NAMALWA (cell line): ENCODE measurements at regions not wholly inside any gene's neighbourhood (a gene's known extent, or its start where the extent isn't known, plus 50 kb on each side); places are given as distances from the start of the nearest gene placed in this dataset.
"Not testable (repeated sequence)": the region's sequence is repeated elsewhere in the genome, so short reads cannot be mapped to it uniquely, and the experiment has no call there.

ENCODE experiments used
- DNase-seq: peaks from one replicate; pipeline ENCODE4 v3.0.0-alpha.2; 2015; ENCODE audit warnings: low spot score

DNA sequence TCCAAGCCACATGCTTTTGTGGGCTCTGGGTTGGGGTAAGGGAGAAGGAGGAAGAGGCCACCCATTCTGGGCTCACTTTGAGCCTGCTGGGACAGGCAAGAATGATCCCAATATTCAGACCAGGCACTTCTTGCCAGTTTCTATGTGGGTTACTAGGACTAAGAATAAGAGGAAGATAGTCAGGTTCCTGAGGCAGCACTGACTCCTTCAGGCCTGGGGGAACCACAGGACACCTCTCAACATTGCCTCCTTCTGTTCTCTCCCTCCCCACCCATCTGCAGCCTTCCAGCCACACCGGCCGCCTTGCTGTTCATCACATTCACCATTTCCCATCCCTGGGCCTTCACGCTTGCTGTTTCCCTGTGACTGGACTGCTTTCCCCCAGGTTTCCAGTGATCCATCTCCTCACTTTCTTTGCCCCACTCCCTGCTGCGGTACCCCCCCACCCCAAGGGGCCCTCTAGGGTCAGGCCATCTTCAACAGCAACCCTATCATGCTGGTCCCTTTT lies 69.2 kb upstream of the SIRPA start:
- no peak for DNase-seq

DNA sequence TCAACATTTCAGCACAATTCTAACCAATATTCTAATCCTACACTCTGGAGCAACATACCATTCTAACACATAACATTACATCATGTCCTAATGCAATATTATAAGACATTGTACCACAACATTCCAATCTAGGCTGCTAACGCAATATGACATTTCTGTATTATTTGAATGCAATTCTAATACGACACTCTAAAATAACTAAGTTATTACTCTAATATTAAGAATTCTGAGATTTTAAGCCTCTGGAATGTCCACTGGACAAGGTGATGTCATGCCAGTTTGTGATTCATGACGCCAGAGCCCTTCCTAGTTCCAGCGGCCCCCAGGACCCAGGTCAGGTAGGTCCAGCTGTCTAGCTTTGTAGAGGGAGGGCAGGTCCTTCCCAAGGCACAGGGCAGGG lies 69.7 kb upstream of the SIRPA start:
- DNase-seq: no peak

DNA sequence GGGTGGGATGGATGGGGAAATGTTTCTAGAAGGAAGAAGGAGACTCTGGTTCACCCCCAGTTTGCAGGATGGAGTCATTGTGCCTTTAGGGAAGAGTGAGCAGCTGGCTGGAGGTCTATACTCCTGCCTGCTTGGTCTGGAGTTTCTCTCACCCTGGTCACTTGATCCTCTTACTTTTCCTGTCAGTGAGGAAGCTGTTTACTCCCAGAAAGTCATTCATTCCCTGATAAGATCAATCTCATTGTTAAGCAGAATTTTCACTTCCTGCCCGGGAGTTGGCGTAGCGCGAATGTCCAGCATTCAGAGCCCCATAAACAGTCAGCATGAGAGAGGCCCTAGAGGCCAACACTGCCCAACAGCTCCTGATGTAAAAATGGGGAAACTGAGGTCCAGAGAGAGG lies 70.4 kb upstream of the SIRPA start:
- DNase-seq: no peak

DNA sequence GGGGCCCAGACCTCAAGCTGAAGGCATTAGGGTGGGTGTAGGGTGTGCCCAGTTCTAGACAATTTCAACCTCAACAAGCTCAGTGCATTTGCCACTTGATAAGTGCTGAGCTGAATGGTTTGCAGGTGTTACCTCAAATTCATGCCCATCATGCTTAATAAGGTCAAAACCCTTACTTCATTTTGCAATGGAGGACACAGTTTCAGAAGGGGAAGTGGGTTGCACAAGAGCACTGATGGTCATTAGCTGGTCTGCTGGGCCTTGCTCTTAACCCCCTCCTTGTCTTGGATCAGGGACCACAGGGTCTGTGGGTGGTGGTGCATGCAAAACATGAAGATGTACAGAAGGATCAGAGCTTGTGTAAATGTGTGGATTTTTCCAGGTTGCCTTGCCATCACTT lies 71.0 kb upstream of the SIRPA start:
- DNase-seq: no peak

DNA sequence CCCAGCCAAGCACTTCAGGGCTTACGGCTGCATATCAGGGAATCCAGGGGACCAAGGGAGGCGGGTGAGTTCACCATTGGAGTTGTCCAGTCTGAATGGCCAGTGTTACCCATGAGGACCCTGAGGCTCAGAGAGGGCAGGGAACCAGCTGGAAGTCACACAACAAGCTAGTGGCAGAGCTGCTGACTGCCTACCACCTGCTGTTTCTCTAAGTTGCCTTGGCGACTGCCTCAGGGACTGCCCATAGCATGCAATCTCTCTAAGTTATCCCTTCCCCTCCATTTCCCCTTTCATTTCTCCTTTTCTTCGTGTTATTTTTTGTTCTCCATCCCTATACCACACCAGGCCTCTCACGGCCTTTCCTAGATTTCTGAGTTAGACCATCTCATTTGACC lies 71.8 kb upstream of the SIRPA start:
- DNase-seq: no peak

DNA sequence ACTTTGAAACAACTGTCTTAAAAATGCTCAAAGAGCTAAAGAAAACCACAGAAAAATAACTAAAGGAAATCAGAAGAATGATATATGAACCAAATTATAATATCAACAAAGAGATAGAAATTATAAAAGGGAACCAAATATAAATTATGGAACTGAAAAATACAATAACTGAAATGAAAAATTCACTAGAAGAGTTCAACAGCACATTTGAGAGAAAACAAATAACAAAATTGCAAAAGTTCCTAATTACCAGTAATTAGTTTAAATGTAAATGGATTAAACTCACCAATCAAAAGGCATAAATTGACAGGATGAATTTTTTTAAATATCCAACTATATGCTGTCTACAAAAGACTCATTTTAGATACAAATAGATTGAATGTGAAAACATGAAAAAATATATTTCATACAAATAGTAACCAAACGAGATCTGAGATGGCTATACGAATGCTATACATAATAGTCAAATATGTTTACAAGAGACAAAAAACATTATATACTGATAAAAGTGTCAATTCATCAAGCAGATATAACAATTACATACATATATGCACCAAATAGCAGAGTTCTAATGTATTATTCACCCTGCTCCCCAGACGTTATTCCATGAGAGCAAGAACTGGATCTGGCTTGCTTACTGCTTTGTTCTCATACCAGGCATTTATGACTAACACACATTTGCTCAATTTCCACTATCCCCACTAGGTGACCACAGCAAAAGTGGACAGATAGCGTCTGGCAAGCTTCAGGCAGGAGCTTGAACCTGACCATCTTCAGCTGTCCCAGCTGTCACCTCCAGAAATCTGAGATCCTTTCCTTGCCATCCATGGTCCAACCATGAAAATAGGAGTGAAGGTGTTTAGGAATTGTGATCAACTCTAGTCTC lies 72.4 kb upstream of the SIRPA start:
- DNase-seq: no peak

DNA sequence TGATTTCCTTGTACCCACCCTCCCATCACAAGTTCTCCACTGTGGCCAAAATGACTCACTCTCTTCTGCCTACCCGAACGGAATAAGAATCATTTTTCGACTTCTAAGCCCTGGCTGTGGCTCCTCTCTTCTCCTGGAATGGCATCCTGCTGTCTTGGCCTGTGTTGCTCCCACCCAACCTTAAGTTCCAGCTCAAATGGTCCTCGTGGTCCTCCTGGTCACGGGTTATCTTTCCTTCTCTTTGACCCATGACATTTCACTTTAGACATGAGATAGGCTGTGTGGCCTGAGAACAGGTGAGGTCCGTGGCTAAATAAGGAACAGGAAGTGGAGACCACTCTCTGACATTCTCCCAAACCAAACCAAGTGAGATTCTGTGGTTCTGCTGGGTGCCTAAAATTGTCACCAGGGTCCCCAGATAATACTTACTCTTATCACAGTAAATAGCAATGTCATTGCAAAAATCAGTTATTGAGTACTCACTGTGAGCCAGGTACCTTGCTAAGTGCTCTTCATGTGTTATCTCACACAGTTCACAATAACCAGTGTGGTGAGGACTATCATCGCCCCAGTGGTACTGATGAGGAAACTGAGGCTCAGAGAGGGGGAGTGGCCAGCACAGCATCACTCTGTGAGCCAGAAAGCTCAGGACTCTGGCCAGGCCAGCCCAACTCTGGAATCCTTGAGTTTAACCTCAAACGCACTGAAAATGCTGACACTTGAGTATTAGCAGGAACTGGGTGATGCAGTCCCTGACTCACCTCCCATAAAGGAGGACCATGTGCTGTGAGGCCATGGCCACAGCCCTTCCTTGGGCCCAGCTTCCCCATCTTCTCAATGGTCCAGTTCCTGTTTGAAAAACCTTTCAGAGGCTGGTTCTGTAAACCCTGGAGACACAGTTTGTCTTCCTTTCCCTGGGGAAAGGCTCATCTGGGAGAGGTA lies 74.8 kb upstream of the SIRPA start:
- DNase-seq: no peak

DNA sequence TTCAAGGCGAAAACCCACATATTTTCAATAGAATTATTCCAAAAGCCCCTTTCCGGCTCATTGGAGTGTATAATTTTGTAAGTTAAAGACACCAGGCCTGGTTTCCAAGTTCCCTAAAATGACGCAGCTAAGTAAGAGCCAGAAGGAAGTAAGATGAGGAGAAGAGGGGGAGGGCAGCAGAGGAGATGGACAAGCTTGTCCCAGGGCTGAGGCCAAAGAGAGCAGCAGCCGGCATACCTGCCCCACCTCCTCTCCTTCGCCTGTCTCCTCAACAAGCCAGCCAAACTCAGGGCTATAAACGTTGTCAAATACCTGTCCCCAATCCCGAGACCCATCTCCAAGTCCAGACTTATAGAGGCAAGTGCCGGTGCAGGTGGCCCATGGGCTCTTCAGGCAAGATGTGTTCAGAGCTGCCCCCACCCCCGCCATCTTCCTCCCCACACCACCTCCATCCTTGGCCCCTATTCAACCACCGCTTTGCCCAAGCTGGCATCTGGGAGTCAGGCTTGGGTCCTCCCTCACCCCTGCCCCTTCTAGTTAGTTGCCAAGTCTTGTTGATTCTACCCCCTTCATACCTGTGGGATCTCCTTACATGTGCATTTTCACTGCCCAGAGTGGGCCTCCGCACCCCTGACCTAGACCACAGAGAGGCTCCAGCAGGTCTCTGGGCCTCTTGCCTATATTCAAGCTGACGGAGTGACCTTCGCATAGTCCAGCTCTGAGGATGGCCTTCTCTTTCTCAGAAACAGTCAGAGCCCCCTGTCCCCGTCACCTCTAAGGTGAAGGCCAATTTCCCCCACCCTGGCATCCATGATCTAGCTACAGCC lies 75.7 kb upstream of the SIRPA start:
- no peak for DNase-seq

DNA sequence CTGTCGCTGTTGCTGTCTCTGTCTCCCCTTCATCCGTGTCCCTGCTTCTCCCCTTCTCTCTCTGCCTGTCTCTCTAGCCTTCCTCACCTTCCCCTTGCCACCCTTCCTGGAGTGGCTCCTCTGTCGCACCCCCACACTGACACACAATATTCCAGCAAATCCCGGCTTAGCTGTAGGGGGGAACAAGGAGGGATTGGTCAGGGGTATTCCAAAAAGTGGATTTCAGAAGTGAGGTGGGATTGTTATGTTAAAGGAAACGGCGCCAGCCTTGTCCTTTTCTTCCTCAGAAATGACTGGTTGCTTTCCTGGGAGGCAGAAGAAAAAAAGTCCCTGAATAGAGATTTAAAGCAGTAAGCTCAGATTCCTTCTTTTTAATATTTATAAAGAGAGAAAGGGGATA lies 76.3 kb upstream of the SIRPA start:
- no peak for DNase-seq

DNA sequence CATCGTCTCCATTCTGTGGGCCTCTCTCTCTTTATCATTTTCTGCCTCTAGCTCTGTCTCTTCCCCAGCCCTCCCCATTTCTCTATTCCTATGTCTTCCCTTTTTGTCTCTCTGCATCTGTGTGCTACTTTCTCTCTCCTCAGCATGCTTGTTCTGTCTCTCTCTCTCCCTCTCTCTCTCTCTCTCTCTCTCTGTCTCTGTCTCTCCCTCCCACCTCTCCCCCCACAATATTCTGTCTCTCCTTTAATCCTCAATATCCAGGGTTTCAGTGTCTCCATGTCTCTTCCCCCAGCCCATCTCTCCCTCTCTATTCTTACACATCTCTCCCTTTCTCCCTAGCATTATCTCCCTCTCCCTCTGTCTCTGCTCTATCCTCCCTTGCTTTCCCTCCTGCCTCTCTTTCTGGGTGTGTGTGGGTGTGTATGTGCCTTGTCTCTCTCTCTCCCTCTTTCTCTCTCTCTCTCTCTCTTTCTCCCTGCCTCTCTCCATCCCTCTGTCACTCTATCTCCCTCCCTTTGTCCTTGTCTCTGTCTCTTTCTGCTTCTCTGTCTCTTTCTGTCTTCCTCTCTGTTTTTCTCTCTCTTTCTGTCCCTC lies 76.9 kb upstream of the SIRPA start:
- DNase-seq: no peak

DNA sequence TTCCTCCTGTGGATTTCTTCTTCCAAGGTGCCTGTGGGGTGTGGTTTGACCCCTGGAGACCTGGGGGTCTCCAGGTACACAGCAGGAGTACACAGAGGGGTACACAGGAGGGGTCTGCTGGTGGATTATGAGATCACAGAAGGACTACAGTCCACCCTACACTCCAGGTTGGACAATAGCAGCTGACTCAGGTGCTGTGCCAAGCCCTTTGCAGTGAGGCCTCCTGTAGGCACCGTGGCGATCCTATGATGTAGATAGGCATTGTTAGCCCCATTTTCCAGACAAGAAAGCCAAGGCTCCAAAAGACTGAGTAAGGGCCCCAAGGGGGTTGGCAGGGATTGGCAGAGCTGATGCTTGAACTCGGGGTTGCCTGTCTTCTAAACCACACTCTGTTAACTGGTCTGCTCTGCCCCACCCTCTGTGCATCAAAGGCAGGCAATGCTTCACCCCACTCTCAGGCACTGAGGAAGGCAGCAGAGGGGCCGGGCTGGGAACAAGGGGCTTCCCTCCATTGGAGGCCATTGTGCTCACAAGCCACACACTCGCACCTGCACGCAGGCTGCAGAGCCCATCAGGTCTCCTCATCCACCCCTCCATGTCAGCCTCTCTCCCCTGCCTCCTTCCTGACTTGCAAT lies 77.5 kb upstream of the SIRPA start:
- no peak for DNase-seq

DNA sequence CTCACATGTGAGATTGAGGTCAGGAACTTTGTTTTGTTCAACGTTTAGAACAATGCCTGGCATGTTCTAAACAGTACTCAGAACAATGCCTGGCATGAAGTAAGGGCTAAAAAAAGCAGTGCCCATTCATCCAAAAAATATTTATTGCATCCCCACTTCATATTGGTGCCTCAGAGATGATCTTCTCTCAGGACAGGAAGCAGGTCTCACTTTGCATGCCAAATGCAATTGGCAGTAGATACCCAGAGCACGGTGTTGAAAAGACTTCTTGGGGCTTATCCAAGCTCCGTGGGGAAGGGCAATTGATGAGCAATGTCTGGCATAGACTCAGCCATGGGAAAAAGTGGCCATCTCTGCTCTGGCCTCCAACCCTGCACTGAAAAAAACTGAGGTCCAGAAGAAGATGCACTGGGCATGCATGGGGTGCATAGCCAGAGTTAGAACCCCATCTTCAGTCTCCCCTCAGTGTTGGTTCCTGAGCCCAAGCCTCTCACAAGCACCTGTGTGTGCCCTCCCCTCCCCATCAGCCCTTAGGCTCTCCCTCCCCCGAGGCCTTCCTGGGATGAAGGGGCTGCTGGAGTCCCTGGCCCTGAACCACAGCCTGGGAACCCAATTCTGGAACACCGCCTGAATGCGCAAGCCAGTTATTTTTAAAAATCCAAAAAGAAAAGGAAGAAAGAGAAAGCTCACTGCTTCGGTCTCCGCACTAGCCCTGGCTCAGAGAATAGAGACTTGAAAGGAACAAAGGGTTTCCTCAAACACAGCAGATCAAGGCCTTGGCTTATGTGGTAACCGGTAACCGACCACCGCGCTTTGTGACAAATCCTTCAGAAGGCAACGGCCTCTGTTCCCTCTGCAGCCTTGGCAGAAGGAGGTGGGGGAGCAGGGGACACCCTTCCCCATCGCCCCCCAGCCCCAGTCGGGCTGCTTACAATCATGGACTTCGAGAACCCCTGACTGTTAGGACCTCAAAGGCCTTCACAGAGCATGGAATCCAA lies 78.5 kb upstream of the SIRPA start:
- no peak for DNase-seq

DNA sequence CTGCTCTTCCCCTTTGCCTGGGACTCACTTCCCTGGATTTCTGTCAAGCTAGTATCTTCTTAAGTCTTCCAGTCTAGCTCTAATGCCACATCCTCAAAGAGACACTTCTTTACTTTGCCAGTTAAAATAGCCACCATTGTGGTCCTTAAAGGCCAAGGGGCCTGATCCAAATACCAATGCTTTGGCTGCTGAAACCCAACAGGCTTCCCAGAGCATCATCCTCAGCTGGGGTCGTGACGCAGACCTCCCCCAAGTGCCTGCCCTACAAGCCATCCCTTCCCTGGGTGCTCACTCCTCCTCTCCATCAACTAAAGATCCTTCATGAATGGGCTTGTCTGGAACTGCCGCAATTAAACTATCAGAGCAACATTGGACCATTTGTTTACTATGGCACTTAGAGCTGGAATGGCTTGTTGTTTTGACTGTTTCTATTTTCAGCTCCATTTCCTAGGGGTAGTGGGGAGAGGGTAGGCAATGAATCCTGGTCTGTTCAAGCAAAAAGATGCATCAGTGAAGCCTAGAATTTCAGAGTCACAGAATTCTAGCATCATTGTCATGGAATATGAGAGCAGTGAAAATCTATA lies 79.6 kb upstream of the SIRPA start:
- no peak for DNase-seq

DNA sequence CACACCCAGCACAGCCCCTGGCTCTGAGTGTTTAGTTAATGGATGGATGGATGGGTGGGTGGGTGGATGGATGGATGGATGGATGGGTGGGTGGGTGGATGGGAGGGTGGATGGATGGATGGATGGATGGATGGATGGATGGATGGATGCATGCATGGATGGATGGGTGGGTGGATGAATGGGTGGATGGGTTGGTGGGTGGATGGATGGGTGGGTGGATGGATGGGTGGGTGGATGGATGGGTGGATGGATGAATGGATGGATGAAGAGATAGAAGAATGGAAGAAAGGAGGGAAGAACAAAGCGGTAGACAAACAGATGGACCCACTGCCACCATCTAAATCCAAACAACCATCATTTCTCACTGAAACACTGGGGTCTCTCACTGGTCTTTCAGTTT lies 80.3 kb upstream of the SIRPA start:
- DNase-seq: not testable (repeated sequence)

DNA sequence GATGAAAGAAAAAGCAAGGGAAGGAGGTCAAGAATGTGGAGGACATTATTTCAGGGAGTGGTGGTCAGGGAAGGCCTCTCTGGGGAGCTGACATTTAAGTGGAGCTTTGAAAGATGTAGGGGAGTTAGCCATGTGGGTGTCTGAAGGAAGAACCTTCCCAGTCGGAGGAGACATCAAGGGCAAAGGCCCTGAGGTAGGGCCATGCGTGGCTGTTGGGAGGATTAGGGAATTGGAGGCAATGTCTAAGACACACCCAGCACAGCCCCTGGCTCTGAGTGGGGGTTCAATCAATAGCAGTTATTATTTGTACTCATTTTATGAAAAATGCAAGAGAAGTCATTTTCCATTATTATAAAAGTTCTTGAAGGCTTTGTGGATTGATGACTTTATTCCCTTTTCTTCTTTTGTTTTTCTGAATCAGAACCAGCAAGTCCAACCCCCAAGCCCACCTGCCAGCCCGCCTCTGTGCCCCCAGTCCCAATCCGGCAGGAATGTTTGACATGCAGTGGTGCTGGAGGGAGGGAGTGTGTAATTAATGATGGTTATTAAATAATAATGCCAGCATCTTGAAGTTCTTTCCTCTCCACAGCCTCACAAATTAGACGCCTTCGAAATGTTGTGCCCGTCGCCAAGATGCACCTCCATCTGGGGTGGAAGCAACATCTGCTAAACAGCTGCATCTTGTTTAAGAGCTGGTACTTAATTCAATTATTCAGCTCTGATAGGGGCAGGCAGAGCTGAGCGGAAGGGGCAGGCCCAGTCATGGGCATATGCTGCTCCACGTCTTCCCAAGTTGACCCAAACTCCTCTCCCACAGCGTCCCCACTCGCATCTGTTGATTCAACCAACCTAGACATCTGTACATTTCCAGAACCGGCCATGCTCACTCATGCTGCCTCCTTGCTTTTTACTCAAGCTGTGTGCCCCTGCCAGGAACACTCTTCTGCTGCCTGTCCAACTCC lies 81.3 kb upstream of the SIRPA start:
- no peak for DNase-seq

DNA sequence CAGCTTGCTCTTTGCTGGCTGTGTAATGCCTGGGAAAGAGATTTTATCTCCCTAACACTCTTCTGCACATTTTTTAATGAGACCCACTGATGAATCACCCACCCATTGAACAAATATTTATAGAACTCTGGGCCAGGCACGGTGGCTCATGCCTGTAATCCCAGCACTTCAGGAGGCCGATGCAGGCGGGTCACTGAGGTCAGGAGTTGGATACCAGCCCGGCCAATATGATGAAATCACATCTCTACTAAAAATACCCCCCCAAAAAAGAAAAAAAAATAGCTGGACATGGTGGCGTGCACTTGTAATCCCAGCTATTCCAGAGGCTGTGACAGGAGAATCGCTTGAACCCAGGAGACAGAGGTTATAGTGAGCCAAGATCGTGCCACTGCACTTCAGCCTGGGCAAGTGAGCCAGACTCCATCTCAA lies 82.1 kb upstream of the SIRPA start:
- DNase-seq: no peak

DNA sequence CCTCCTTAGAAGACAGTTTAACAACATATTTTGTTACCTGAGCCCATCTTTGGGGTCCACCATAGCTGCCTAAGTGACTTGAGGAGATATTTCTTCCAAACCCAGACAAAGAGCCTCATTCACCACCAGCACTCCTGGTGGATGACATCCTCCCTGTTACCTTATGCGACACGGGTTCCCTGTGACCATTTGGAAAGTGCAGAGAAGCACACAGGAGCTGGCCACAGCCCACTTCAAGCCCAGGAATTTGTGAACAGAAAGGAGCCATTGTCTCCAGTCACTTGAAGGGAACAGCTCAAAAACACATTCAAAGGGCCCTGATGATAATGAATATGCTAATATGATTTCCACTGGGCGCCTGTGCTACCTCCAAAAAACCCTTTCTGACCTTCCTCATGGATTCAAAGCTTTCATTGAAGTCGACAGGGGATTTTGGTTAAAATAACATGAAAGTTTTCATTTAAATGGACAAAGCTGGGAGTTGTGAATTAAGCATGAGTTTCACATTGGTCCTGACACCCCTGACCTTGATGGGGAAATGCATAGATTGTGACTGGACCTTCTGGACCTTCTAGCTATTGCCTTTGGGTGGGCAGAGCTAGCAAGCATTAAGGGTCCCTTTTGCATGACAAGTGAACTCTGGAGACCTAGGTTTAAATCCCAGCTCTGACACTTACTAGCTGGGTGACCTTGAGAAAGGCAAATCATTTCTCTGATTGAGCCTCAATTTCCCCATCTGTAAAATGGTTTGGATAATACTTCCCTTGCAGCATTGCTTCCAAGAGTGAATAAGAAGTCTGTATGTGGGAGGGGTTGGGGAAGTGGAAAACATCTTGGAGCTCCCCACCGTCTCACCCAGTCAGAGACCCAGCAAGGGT lies 83.3 kb upstream of the SIRPA start:
- no peak for DNase-seq
